ENCODE measurements at regions not wholly inside any gene's neighbourhood (a gene's known extent, or its start where the extent isn't known, plus 50 kb on each side); places are given as distances from the start of the nearest gene placed in this dataset.
"Not testable (repeated sequence)": the region's sequence is repeated elsewhere in the genome, so short reads cannot be mapped to it uniquely, and the experiment has no call there.

GRCh38 chr2:67614454-67614853 is 217.3 kb downstream of the ETAA1 start:
- DNase-seq = no peak
- 62 to 94% methylated on average over 1 of the region's 1 CpG for WGBS, 2 donors
- no peak overlapping the region for H3K4me3 ChIP-seq
- H3K4me1 ChIP-seq = peaks cover 0 to 22% (median 11%) of the 10 kb centered on the region in 4 donors
- TF ChIP-seq CTCF (IDR thresholded peaks at IDR 0.05) = no peak
- no peak for TF ChIP-seq POLR2A (IDR thresholded peaks at IDR 0.05)
- TF ChIP-seq POLR2AphosphoS5 (IDR thresholded peaks at IDR 0.05) = no peak
- no peak for TF ChIP-seq EP300 (IDR thresholded peaks at IDR 0.05)
- no peak overlapping the region for H3K27ac ChIP-seq
- no peaks in the 10 kb centered on the region for H3K36me3 ChIP-seq
- H3K9me3 ChIP-seq = no peaks in the 10 kb centered on the region
- no peaks in the 10 kb centered on the region for H3K27me3 ChIP-seq
- intact Hi-C loops (cut with DNase I) = no loop called here

GRCh38 chr2:67616749-67617148 is 219.6 kb downstream of the ETAA1 start:
- WGBS, 2 donors = 43 to 58% methylated on average over 1 of the region's 1 CpG
- peak overlapping the region in 2 of 4 donors; percentile 6 to 31 for H3K27ac ChIP-seq
- no peaks in the 10 kb centered on the region for H3K27me3 ChIP-seq
- DNase-seq = peak; percentile 61
- no peak overlapping the region for H3K4me3 ChIP-seq
- peaks cover 0 to 22% (median 11%) of the 10 kb centered on the region in 4 donors for H3K4me1 ChIP-seq
- no peaks in the 10 kb centered on the region for H3K36me3 ChIP-seq
- intact Hi-C loops (cut with DNase I) = no loop called here
- H3K9me3 ChIP-seq = no peaks in the 10 kb centered on the region
- TF ChIP-seq POLR2A (IDR thresholded peaks at IDR 0.05) (no peak), CTCF (IDR thresholded peaks at IDR 0.05) (no peak), EP300 (IDR thresholded peaks at IDR 0.05) (no peak)

- intact Hi-C loops (cut with DNase I) = no loop called here
- H3K27me3 ChIP-seq = no peaks in the 10 kb centered on the region
- H3K4me1 ChIP-seq = peaks cover 0 to 22% (median 11%) of the 10 kb centered on the region in 4 donors
- no peak for TF ChIP-seq POLR2AphosphoS5 (IDR thresholded peaks at IDR 0.05)
- no peak for TF ChIP-seq POLR2A (IDR thresholded peaks at IDR 0.05)
- no peak for TF ChIP-seq CTCF (IDR thresholded peaks at IDR 0.05)
- no peak for TF ChIP-seq EP300 (IDR thresholded peaks at IDR 0.05)
- H3K4me3 ChIP-seq = no peak overlapping the region
- H3K36me3 ChIP-seq = no peaks in the 10 kb centered on the region
- DNase-seq = no peak
- no peak overlapping the region for H3K27ac ChIP-seq
- no peaks in the 10 kb centered on the region for H3K9me3 ChIP-seq
Measured at GRCh38 chr2:67619204-67619603, 222.1 kb downstream of the ETAA1 start.

- H3K27ac ChIP-seq; H3K36me3 ChIP-seq; H3K27me3 ChIP-seq; H3K4me1 ChIP-seq; intact Hi-C loops (cut with DNase I); H3K4me3 ChIP-seq; DNase-seq; H3K9me3 ChIP-seq: not testable (repeated sequence)
- 84 to 91% methylated on average over 2 of the region's 2 CpGs for WGBS, 2 donors
Measured at GRCh38 chr2:67623741-67624140, 226.6 kb downstream of the ETAA1 start.

- Histone ChIP-seq H3K36me3 (no peaks in the 10 kb centered on the region), H3K27me3 (no peaks in the 10 kb centered on the region), H3K9me3 (no peaks in the 10 kb centered on the region), H3K27ac (peak overlapping the region in 2 of 4 donors; percentile 11 to 20), H3K4me1 (no peaks in the 10 kb centered on the region), H3K4me3 (no peak overlapping the region)
- intact Hi-C loops (cut with DNase I) = no loop called here
- no peak for DNase-seq
- TF ChIP-seq POLR2A (IDR thresholded peaks at IDR 0.05) (no peak), EP300 (IDR thresholded peaks at IDR 0.05) (no peak), CTCF (IDR thresholded peaks at IDR 0.05) (no peak), POLR2AphosphoS5 (IDR thresholded peaks at IDR 0.05) (no peak)
Measured at GRCh38 chr2:67625178-67625577, 228.0 kb downstream of the ETAA1 start.

Data from sigmoid colon (tissue), 6 donors.